ENCODE measurements at regions not wholly inside any gene's neighbourhood (a gene's known extent, or its start where the extent isn't known, plus 50 kb on each side); places are given as distances from the start of the nearest gene placed in this dataset.

DNA sequence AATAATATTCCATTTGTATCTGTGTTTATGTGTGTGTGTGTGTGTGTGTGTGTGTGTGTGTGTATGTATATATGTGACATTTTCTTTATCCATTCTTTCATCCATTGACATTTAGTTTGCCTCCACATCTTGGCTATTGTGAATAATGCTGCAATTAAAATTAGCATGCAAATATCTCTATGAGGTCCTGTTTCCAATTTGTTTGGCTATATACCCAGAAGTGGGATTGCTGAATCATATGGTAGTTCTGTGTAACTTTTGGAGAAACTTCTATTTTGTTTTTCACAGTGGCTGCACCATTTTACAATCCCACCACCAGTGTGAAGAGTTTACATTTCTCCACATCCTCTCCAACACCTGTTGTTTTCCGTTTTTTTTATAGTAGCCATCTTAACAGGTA, 53.1 kb downstream of the CH25H start:
- no peak for TF ChIP-seq TAF1 (IDR thresholded peaks at IDR 0.05; ENCODE audit: borderline replicate concordance, insufficient read depth, low read length)
- no peak for TF ChIP-seq POLR2AphosphoS5 (IDR thresholded peaks at IDR 0.05; ENCODE audit: low read depth, low read length)
- TF ChIP-seq SIN3A (IDR thresholded peaks at IDR 0.05; ENCODE audit: borderline replicate concordance, insufficient read depth, low read length): no peak
- no peak for TF ChIP-seq FOXP2 (optimal IDR thresholded peaks at IDR 0.05; ENCODE audit: borderline replicate concordance, extremely low read depth, extremely low read length, insufficient read depth)
- TF ChIP-seq, protein P1, sequence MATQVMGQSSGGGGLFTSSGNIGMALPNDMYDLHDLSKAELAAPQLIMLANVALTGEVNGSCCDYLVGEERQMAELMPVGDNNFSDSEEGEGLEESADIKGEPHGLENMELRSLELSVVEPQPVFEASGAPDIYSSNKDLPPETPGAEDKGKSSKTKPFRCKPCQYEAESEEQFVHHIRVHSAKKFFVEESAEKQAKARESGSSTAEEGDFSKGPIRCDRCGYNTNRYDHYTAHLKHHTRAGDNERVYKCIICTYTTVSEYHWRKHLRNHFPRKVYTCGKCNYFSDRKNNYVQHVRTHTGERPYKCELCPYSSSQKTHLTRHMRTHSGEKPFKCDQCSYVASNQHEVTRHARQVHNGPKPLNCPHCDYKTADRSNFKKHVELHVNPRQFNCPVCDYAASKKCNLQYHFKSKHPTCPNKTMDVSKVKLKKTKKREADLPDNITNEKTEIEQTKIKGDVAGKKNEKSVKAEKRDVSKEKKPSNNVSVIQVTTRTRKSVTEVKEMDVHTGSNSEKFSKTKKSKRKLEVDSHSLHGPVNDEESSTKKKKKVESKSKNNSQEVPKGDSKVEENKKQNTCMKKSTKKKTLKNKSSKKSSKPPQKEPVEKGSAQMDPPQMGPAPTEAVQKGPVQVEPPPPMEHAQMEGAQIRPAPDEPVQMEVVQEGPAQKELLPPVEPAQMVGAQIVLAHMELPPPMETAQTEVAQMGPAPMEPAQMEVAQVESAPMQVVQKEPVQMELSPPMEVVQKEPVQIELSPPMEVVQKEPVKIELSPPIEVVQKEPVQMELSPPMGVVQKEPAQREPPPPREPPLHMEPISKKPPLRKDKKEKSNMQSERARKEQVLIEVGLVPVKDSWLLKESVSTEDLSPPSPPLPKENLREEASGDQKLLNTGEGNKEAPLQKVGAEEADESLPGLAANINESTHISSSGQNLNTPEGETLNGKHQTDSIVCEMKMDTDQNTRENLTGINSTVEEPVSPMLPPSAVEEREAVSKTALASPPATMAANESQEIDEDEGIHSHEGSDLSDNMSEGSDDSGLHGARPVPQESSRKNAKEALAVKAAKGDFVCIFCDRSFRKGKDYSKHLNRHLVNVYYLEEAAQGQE (IDR thresholded peaks at IDR 0.05; ENCODE audit: insufficient read depth in 1 of 2, low read depth in 2 of 2, low read length in 2 of 2): no peak

DNA sequence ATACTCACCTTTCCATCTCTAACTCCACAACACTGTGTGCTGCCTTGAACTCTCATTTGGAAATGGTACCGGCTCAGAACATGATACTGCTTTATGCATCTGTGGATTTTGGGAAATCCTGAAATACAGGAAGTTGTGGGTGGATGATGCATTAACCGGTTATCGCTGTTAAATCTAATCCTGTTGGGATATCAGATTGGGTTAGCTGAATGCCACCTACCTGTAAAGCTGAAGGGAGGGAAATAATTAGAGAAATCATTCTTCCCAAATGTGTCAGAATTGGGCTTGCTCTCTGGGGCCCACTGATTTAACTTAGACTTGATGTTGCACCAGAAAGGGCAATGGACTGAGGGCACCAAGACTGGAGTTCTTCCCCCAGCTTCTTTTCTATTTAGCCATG, 54.0 kb downstream of the CH25H start:
- TF ChIP-seq FOXP2 (optimal IDR thresholded peaks at IDR 0.05; ENCODE audit: borderline replicate concordance, extremely low read depth, extremely low read length, insufficient read depth) (no peak), SIN3A (IDR thresholded peaks at IDR 0.05; ENCODE audit: borderline replicate concordance, insufficient read depth, low read length) (no peak), TAF1 (IDR thresholded peaks at IDR 0.05; ENCODE audit: borderline replicate concordance, insufficient read depth, low read length) (no peak), POLR2AphosphoS5 (IDR thresholded peaks at IDR 0.05; ENCODE audit: low read depth, low read length) (no peak)
- TF ChIP-seq, protein P1 (IDR thresholded peaks at IDR 0.05; ENCODE audit: insufficient read depth in 1 of 2, low read depth in 2 of 2, low read length in 2 of 2): no peak

DNA sequence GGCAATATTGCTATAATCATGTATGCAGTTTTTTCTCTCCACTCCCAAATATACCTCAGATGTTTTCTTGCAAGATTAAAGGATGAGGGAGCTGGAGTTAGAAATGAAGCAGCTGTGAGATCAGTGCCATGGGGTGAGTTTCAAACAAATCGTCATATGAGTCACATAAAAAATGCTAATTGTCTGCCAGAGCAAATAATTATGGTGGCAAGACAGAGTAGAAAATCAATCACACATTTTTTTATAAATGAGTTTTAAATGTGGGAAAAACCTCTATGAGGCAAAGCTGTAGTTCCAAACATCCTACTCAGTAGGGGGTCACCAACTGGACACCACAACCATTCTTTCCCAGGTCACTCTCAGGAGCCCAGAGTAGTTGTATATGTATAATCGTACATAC, 55.3 kb downstream of the CH25H start:
- TF ChIP-seq, protein P1 (IDR thresholded peaks at IDR 0.05; ENCODE audit: insufficient read depth in 1 of 2, low read depth in 2 of 2, low read length in 2 of 2): no peak
- TF ChIP-seq FOXP2 (optimal IDR thresholded peaks at IDR 0.05; ENCODE audit: borderline replicate concordance, extremely low read depth, extremely low read length, insufficient read depth): no peak
- no peak for TF ChIP-seq TAF1 (IDR thresholded peaks at IDR 0.05; ENCODE audit: borderline replicate concordance, insufficient read depth, low read length)
- TF ChIP-seq SIN3A (IDR thresholded peaks at IDR 0.05; ENCODE audit: borderline replicate concordance, insufficient read depth, low read length): no peak
- no peak for TF ChIP-seq POLR2AphosphoS5 (IDR thresholded peaks at IDR 0.05; ENCODE audit: low read depth, low read length)

DNA sequence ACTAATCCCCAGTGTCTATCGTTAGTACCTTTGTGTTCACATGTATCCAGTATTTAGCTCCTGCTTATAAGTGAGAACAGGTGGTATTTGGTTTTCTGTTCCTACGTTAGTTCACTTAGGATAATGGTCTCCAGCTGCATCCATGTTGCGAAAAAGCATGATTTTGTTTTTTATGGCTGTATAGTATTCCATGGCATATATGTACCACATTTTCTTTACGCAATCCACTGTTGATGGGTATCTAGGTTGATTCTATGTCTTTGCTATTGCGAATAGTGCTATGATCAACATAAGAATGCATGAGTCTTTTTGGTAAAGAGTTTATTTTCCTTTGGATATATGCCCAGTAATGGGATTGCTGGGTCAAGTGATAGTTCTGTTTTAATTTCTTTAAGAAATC, 59.1 kb downstream of the CH25H start:
- TF ChIP-seq FOXP2 (optimal IDR thresholded peaks at IDR 0.05; ENCODE audit: borderline replicate concordance, extremely low read depth, extremely low read length, insufficient read depth): no peak
- TF ChIP-seq SIN3A (IDR thresholded peaks at IDR 0.05; ENCODE audit: borderline replicate concordance, insufficient read depth, low read length): no peak
- TF ChIP-seq, protein P1 (IDR thresholded peaks at IDR 0.05; ENCODE audit: insufficient read depth in 1 of 2, low read depth in 2 of 2, low read length in 2 of 2): no peak
- no peak for TF ChIP-seq POLR2AphosphoS5 (IDR thresholded peaks at IDR 0.05; ENCODE audit: low read depth, low read length)
- TF ChIP-seq TAF1 (IDR thresholded peaks at IDR 0.05; ENCODE audit: borderline replicate concordance, insufficient read depth, low read length): no peak

DNA sequence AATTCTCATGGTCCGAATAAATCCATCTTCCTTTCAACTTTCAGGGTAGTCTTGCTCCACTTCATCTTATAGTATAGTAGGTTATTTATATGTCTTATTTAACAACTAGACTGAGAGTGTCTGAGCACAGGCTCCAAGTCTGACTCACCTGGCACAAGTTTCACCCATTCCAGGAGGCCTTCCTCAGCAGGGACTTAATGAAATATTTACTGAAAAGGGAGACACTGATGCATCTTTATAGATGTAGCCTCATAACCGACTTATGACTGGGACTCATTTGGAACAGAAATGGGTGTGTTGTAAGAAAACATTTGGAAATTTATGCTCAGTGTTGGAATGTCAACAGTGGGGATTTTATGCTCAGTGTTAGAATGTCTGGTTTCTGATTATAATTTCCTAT, 59.9 kb downstream of the CH25H start:
- TF ChIP-seq SIN3A (IDR thresholded peaks at IDR 0.05; ENCODE audit: borderline replicate concordance, insufficient read depth, low read length): no peak
- no peak for TF ChIP-seq POLR2AphosphoS5 (IDR thresholded peaks at IDR 0.05; ENCODE audit: low read depth, low read length)
- TF ChIP-seq TAF1 (IDR thresholded peaks at IDR 0.05; ENCODE audit: borderline replicate concordance, insufficient read depth, low read length): no peak
- no peak for TF ChIP-seq FOXP2 (optimal IDR thresholded peaks at IDR 0.05; ENCODE audit: borderline replicate concordance, extremely low read depth, extremely low read length, insufficient read depth)
- TF ChIP-seq, protein P1 (IDR thresholded peaks at IDR 0.05; ENCODE audit: insufficient read depth in 1 of 2, low read depth in 2 of 2, low read length in 2 of 2): no peak

Measured in PFSK-1 (cell line).